NB4 (cell line): ENCODE measurements at regions not wholly inside any gene's neighbourhood (a gene's known extent, or its start where the extent isn't known, plus 50 kb on each side); places are given as distances from the start of the nearest gene placed in this dataset.

ENCODE experiments used
- CTCF ChIP-seq: IDR thresholded peaks from one replicate; pipeline ENCODE4 v1.5.1; 2012; ENCODE audit warnings: low read depth, low read length
- MAX ChIP-seq: IDR thresholded peaks from 2 replicates; pipeline ENCODE4 v1.6.1; 2011; ENCODE audit warnings: low read depth, low read length
- MYC ChIP-seq: IDR thresholded peaks from 2 replicates; pipeline ENCODE4 v1.6.1; 2011; ENCODE audit warnings: low read depth, low read length
- POLR2A ChIP-seq: IDR thresholded peaks from 2 replicates; pipeline ENCODE4 v1.6.1; 2011; ENCODE audit warnings: mild to moderate bottlenecking; ENCODE audit not compliant: insufficient read length; ENCODE audit errors: extremely low read depth

GRCh38 chr3:191795196-191795595 is 334.2 kb downstream of the PYDC2 start:
- TF ChIP-seq CTCF (no peak), POLR2A (no peak), MAX (no peak), MYC (no peak)
